ENCODE measurements at regions not wholly inside any gene's neighbourhood (a gene's known extent, or its start where the extent isn't known, plus 50 kb on each side); places are given as distances from the start of the nearest gene placed in this dataset.
A peak's percentile ranks its signal among the peaks of the same experiment; 100 is the strongest.

GRCh38 chr1:200231787-200232231, 178.0 kb downstream of the ZNF281 start:
- ChIA-PET CTCF (interaction anchor here (0.5 to 2.2 kb wide), 6 partner anchors 11 to 644 kb away, joined by 3 to 7 read pairs (median 4); no protein-coding TSS in a partner anchor), POLR2A (interaction anchor here (1.0 to 3.4 kb wide), 4 partner anchors 8 to 45 kb away, joined by 3 to 18 read pairs (median 4); no protein-coding TSS in a partner anchor)
- no TSS peak for BruUV-seq (replicated peaks)
- Mint-ChIP-seq H3K4me1 (ENCODE audit: insufficient read depth, unreplicated experiment) (peaks cover 14% of the 10 kb centered on the region), H3K4me3 (ENCODE audit: unreplicated experiment) (no peak overlapping the region), H3K9me3 (ENCODE audit: unreplicated experiment) (no peaks in the 10 kb centered on the region), H3K27ac (ENCODE audit: low read depth, unreplicated experiment) (no peak overlapping the region), H3K36me3 (ENCODE audit: insufficient read depth, unreplicated experiment) (no peaks in the 10 kb centered on the region), H3K27me3 (ENCODE audit: insufficient read depth, unreplicated experiment) (no peaks in the 10 kb centered on the region)
- no peak for TF ChIP-seq CTCF (IDR thresholded peaks at IDR 0.05; ENCODE audit: unreplicated experiment)
- peak; percentile 69 for DNase-seq (ENCODE audit: unreplicated experiment)
- intact Hi-C loops (cut with micrococcal nuclease): no loop called here

GRCh38 chr1:200230671-200231070, 179.2 kb downstream of the ZNF281 start:
- Mint-ChIP-seq H3K27me3 (ENCODE audit: insufficient read depth, unreplicated experiment) (no peaks in the 10 kb centered on the region), H3K27ac (ENCODE audit: low read depth, unreplicated experiment) (no peak overlapping the region), H3K4me1 (ENCODE audit: insufficient read depth, unreplicated experiment) (peaks cover 17% of the 10 kb centered on the region), H3K36me3 (ENCODE audit: insufficient read depth, unreplicated experiment) (no peaks in the 10 kb centered on the region), H3K4me3 (ENCODE audit: unreplicated experiment) (no peak overlapping the region), H3K9me3 (ENCODE audit: unreplicated experiment) (no peaks in the 10 kb centered on the region)
- DNase-seq (ENCODE audit: unreplicated experiment): no peak
- CTCF ChIA-PET: interaction anchor here (0.7 to 2.2 kb wide), 5 partner anchors 9 to 57 kb away, joined by 3 to 6 read pairs (median 5); no protein-coding TSS in a partner anchor
- TF ChIP-seq CTCF (IDR thresholded peaks at IDR 0.05; ENCODE audit: unreplicated experiment): no peak
- intact Hi-C loops (cut with micrococcal nuclease): no loop called here
- BruUV-seq (replicated peaks): no TSS peak
- POLR2A ChIA-PET: interaction anchor here (0.7 to 3.4 kb wide), 3 partner anchors 7 to 19 kb away, joined by 3 to 18 read pairs (median 4); no protein-coding TSS in a partner anchor

- H3K4me3 Mint-ChIP-seq (ENCODE audit: unreplicated experiment): no peak overlapping the region
- POLR2A ChIA-PET: interaction anchor here (0.6 kb wide), 1 partner anchor 44 kb away, joined by 3 read pairs; no protein-coding TSS in a partner anchor
- no peaks in the 10 kb centered on the region for H3K9me3 Mint-ChIP-seq (ENCODE audit: unreplicated experiment)
- H3K27me3 Mint-ChIP-seq (ENCODE audit: insufficient read depth, unreplicated experiment): no peaks in the 10 kb centered on the region
- H3K36me3 Mint-ChIP-seq (ENCODE audit: insufficient read depth, unreplicated experiment): no peaks in the 10 kb centered on the region
- intact Hi-C loops (cut with micrococcal nuclease): no loop called here
- peaks cover 28% of the 10 kb centered on the region for H3K4me1 Mint-ChIP-seq (ENCODE audit: insufficient read depth, unreplicated experiment)
- CTCF ChIA-PET: no interaction called here
- BruUV-seq (replicated peaks): no TSS peak
- DNase-seq (ENCODE audit: unreplicated experiment): no peak
- TF ChIP-seq CTCF (IDR thresholded peaks at IDR 0.05; ENCODE audit: unreplicated experiment): no peak
- no peak overlapping the region for H3K27ac Mint-ChIP-seq (ENCODE audit: low read depth, unreplicated experiment)
Observed at GRCh38 chr1:200228486-200228885, 181.3 kb downstream of the ZNF281 start.

GRCh38 chr1:200228081-200228480, 181.8 kb downstream of the ZNF281 start:
- CTCF ChIA-PET: no interaction called here
- no peak for DNase-seq (ENCODE audit: unreplicated experiment)
- BruUV-seq (replicated peaks): no TSS peak
- Mint-ChIP-seq H3K36me3 (ENCODE audit: insufficient read depth, unreplicated experiment) (no peaks in the 10 kb centered on the region), H3K4me3 (ENCODE audit: unreplicated experiment) (no peak overlapping the region), H3K27ac (ENCODE audit: low read depth, unreplicated experiment) (no peak overlapping the region), H3K27me3 (ENCODE audit: insufficient read depth, unreplicated experiment) (no peaks in the 10 kb centered on the region), H3K9me3 (ENCODE audit: unreplicated experiment) (no peaks in the 10 kb centered on the region), H3K4me1 (ENCODE audit: insufficient read depth, unreplicated experiment) (peaks cover 30% of the 10 kb centered on the region)
- intact Hi-C loops (cut with micrococcal nuclease): no loop called here
- POLR2A ChIA-PET: no interaction called here
- no peak for TF ChIP-seq CTCF (IDR thresholded peaks at IDR 0.05; ENCODE audit: unreplicated experiment)

All from MCF 10A (cell line).